ENCODE measurements at regions not wholly inside any gene's neighbourhood (a gene's known extent, or its start where the extent isn't known, plus 50 kb on each side); places are given as distances from the start of the nearest gene placed in this dataset.

DNA sequence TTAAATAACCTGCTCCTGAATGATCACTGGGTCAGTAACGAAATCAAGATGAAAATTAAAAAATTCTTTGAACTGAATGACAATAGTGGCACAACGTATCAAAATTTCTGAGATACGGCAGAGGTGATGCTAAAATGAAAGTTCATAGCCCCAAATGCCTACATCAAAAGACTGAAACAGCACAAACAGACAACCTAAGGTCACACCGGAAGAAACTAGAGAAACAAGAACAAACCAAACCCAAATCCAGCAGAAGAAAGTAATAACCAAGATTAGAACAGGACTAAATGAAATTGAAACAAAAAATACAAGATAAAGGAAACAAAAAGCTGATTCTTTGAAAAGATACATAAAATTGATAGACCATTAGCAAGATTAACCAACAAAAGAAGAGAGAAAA lies 324.1 kb downstream of the RBM26 start:
- no peaks in the 10 kb centered on the region for H3K27me3 ChIP-seq (replicated peaks; ENCODE audit: insufficient read depth)
- H3K27ac ChIP-seq = no peak overlapping the region
- H3K4me1 ChIP-seq (replicated peaks) = no peaks in the 10 kb centered on the region
- WGBS = 93% methylated on average over 4 of the region's 4 CpGs
- no peaks in the 10 kb centered on the region for H3K36me3 ChIP-seq
- intact Hi-C loops (cut with DNase I) = no loop called here
- no peaks in the 10 kb centered on the region for H3K9me3 ChIP-seq
- TF ChIP-seq POLR2A (IDR thresholded peaks at IDR 0.05) (no peak), POLR2AphosphoS5 (IDR thresholded peaks at IDR 0.05) (no peak)
- TF ChIP-seq, protein P1, sequence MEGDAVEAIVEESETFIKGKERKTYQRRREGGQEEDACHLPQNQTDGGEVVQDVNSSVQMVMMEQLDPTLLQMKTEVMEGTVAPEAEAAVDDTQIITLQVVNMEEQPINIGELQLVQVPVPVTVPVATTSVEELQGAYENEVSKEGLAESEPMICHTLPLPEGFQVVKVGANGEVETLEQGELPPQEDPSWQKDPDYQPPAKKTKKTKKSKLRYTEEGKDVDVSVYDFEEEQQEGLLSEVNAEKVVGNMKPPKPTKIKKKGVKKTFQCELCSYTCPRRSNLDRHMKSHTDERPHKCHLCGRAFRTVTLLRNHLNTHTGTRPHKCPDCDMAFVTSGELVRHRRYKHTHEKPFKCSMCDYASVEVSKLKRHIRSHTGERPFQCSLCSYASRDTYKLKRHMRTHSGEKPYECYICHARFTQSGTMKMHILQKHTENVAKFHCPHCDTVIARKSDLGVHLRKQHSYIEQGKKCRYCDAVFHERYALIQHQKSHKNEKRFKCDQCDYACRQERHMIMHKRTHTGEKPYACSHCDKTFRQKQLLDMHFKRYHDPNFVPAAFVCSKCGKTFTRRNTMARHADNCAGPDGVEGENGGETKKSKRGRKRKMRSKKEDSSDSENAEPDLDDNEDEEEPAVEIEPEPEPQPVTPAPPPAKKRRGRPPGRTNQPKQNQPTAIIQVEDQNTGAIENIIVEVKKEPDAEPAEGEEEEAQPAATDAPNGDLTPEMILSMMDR (IDR thresholded peaks at IDR 0.05) = no peak
- DNase-seq (ENCODE audit: low spot score) = no peak
- no peak overlapping the region for H3K4me3 ChIP-seq

DNA sequence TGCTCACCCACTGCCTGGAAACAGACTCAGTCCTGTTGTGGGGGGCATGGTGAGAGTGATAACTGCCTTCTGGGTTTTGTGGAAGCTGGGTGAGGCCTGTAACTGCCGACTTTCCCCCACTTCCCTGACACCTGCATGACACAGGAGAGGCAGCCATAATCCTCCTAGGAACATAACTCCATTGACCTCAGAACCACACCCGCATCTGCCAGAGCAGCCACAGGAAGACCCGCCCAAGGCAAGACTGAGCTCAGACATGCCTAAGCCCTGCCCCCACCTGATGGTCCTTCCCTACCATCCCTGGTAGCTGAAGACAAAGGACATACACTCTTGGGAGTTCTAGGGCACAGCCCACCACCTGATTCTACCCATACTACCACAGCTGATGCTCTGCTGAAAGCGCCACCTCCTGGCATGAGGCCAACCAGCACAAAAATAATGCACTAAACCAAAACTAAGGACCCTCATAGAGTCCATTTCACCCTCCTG lies 326.7 kb downstream of the RBM26 start:
- Histone ChIP-seq H3K4me3 (no peak overlapping the region), H3K27me3 (replicated peaks; ENCODE audit: insufficient read depth) (no peaks in the 10 kb centered on the region), H3K36me3 (no peaks in the 10 kb centered on the region), H3K9me3 (no peaks in the 10 kb centered on the region), H3K4me1 (replicated peaks) (no peaks in the 10 kb centered on the region), H3K27ac (no peak overlapping the region)
- intact Hi-C loops (cut with DNase I) = no loop called here
- TF ChIP-seq, protein P1 (IDR thresholded peaks at IDR 0.05) = no peak
- TF ChIP-seq POLR2AphosphoS5 (IDR thresholded peaks at IDR 0.05) = no peak
- no peak for TF ChIP-seq POLR2A (IDR thresholded peaks at IDR 0.05)
- DNase-seq (ENCODE audit: low spot score) = no peak
- 97% methylated on average over 4 of the region's 4 CpGs for WGBS

DNA sequence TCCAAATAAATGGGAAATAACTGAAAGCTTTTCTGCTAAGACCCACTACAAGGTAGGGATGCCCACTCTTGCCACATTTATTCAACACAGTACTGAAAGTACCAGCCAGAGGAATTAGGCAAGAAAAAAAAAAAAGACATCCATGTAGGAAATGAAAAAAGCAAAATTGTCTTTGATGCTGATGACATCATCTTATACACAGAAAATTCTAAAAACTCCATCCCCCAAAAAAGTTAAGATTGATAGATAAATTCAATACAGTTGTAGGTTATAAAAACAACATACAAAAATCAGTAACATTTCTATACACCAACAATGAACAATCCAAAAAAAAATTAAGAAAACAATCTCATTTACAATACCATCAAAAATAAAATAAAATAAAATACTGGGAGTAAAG lies 330.4 kb downstream of the RBM26 start:
- H3K27ac ChIP-seq = no peak overlapping the region
- no peak overlapping the region for H3K4me3 ChIP-seq
- H3K9me3 ChIP-seq = no peaks in the 10 kb centered on the region
- H3K27me3 ChIP-seq (replicated peaks; ENCODE audit: insufficient read depth) = no peaks in the 10 kb centered on the region
- no peak for TF ChIP-seq POLR2AphosphoS5 (IDR thresholded peaks at IDR 0.05)
- TF ChIP-seq, protein P1 (IDR thresholded peaks at IDR 0.05) = no peak
- TF ChIP-seq POLR2A (IDR thresholded peaks at IDR 0.05) = no peak
- DNase-seq (ENCODE audit: low spot score) = no peak
- no peaks in the 10 kb centered on the region for H3K4me1 ChIP-seq (replicated peaks)
- no peaks in the 10 kb centered on the region for H3K36me3 ChIP-seq
- intact Hi-C loops (cut with DNase I) = no loop called here

DNA sequence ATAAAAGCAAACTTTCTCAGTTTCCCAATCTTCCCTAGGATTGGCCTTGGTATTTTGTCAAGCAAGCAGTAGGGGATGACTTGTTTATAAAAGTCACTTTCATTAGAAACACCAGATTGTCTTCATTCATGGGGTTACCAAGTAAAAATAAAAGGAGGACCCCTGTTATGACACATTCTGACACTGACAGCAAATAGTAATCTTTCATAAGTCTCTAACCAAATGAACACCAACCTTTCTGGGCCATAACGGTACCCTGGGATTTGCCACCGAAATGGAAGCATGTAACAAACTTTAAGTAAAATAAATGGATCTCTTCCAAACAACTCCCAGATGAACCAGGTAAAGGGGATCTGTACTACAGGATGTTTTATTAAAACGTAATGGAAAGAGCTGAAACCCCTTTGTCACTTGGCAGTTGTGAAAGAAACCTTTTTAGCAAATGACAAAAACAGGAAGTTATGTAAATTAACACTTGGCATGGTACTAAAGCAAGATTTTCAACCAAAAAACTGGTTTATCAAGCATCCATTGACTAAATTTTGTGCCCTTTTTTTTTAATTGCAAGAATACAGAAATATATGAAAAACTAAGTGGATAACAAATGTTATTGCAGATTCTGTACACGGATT lies 335.6 kb downstream of the RBM26 start:
- Histone ChIP-seq H3K4me3 (no peak overlapping the region), H3K9me3 (no peaks in the 10 kb centered on the region), H3K27ac (no peak overlapping the region), H3K36me3 (no peaks in the 10 kb centered on the region), H3K4me1 (replicated peaks) (no peaks in the 10 kb centered on the region), H3K27me3 (replicated peaks; ENCODE audit: insufficient read depth) (no peaks in the 10 kb centered on the region)
- intact Hi-C loops (cut with DNase I) = no loop called here
- no peak for DNase-seq (ENCODE audit: low spot score)
- WGBS = 54% methylated on average over 4 of the region's 4 CpGs
- no peak for TF ChIP-seq POLR2AphosphoS5 (IDR thresholded peaks at IDR 0.05)
- TF ChIP-seq, protein P1 (IDR thresholded peaks at IDR 0.05) = no peak
- no peak for TF ChIP-seq POLR2A (IDR thresholded peaks at IDR 0.05)

DNA sequence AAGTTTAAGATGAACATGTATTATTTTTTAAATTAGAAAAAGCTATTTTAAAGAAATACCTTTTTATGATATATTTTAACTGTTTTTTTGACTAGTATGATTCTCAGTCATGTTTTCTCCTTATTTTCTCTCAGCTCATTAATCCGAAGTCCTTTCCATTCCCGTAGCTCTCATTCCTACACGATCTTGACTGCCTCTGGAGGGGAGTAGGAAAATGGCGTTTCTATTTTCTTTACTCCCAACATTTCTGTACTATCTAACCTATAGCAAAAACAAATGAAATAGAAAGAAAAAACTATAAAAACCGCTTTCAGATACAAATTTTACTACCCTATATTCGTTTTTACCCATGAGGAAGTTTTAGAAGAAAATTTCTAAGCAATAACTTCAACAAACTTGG lies 343.8 kb downstream of the RBM26 start:
- H3K4me3 ChIP-seq = no peak overlapping the region

More for the DNA sequence above, 343.8 kb downstream of the RBM26 start:
- intact Hi-C loops (cut with DNase I) = no loop called here
- H3K9me3 ChIP-seq = no peaks in the 10 kb centered on the region
- TF ChIP-seq, protein P1 (IDR thresholded peaks at IDR 0.05) = no peak
- TF ChIP-seq POLR2AphosphoS5 (IDR thresholded peaks at IDR 0.05) (no peak), POLR2A (IDR thresholded peaks at IDR 0.05) (no peak)
- no peaks in the 10 kb centered on the region for H3K4me1 ChIP-seq (replicated peaks)
- H3K36me3 ChIP-seq = no peaks in the 10 kb centered on the region
- WGBS = 75% methylated on average over 6 of the region's 6 CpGs
- H3K27ac ChIP-seq = no peak overlapping the region
- no peaks in the 10 kb centered on the region for H3K27me3 ChIP-seq (replicated peaks; ENCODE audit: insufficient read depth)
- no peak for DNase-seq (ENCODE audit: low spot score)

Measured in prostate gland (tissue), 2 donors.